IMR-90 (cell line): ENCODE measurements at regions not wholly inside any gene's neighbourhood (a gene's known extent, or its start where the extent isn't known, plus 50 kb on each side); places are given as distances from the start of the nearest gene placed in this dataset.

Experiments used
- ATAC-seq: fragments of 200-7000 bp; cut with Tn5 transposase; 2 replicates; pipeline ENCODE4 v1.9.1; 2020; ENCODE audit warnings: low read depth, mild to moderate bottlenecking, moderate library complexity
- BruUV-seq: library from RNA; stranded (reverse); fragments of 400-500 nt; replicated peaks from 2 replicates; lab custom pipeline; 2021; lab: Mats Ljungman, UMichigan
- CTCF ChIA-PET: fragments of 300-600 bp; formaldehyde crosslinking; extraction: SDS; loops from one replicate; lab custom pipeline; 2021; ENCODE audit warnings: antibody characterized with exemption; lab: Yijun Ruan, JAX
- POLR2A ChIA-PET: fragments of 300-600 bp; sonication (Branson Sonifier 250); formaldehyde crosslinking; loops from one replicate; lab custom pipeline; 2022; ENCODE audit warnings: antibody characterized with exemption; ENCODE audit not compliant: unreplicated experiment; lab: Charles Lee
- DNase-seq: peaks from one replicate; pipeline ENCODE4 v3.0.0; 2013
- H2AFZ ChIP-seq: replicated peaks from 2 replicates; pipeline ENCODE3; 2013; ENCODE audit warnings: low read length, mild to moderate bottlenecking; ENCODE audit not compliant: poor library complexity
- H2AK5ac ChIP-seq: 2 replicates; pipeline ENCODE4 v1.6.1; 2013; ENCODE audit warnings: low read depth, low read length, inconsistent platforms
- H2AK9ac ChIP-seq: replicated peaks from 2 replicates; pipeline ENCODE3; 2013; ENCODE audit warnings: mild to moderate bottlenecking, low read depth, low read length, moderate library complexity; ENCODE audit not compliant: poor library complexity
- H2BK120ac ChIP-seq: 2 replicates; pipeline ENCODE4 v1.6.1; 2013; ENCODE audit warnings: low read depth, low read length, inconsistent platforms
- H2BK15ac ChIP-seq: 3 replicates; pipeline ENCODE4 v1.6.1; 2013; ENCODE audit warnings: low read depth, low read length, inconsistent platforms
- H2BK20ac ChIP-seq: 2 replicates; pipeline ENCODE4 v1.6.1; 2013; ENCODE audit warnings: low read depth, mild to moderate bottlenecking, inconsistent platforms, low read length, moderate library complexity
- H2BK5ac ChIP-seq: 2 replicates; pipeline ENCODE4 v1.6.1; 2013; ENCODE audit warnings: mild to moderate bottlenecking, low read depth, low read length, inconsistent platforms; ENCODE audit not compliant: poor library complexity, severe bottlenecking
- H3K14ac ChIP-seq: replicated peaks from 2 replicates; pipeline ENCODE4 v1.6.1; 2013; ENCODE audit warnings: low read depth, low read length, inconsistent platforms
- H3K18ac ChIP-seq: 2 replicates; pipeline ENCODE4 v1.6.1; 2013; ENCODE audit warnings: low read depth, low read length, control low read depth
- H3K23ac ChIP-seq: 2 replicates; pipeline ENCODE4 v1.6.1; 2013; ENCODE audit warnings: low read depth, low read length, inconsistent platforms
- H3K27ac ChIP-seq: 2 replicates; pipeline ENCODE4 v1.5.1; 2013; ENCODE audit warnings: mild to moderate bottlenecking, control low read depth, low read length; ENCODE audit not compliant: insufficient read depth
- H3K27me3 ChIP-seq: 2 replicates; pipeline ENCODE4 v1.6.1; 2013; ENCODE audit warnings: low read length; ENCODE audit not compliant: control insufficient read depth, insufficient read depth
- H3K36me3 ChIP-seq: 2 replicates; pipeline ENCODE4 v1.6.1; 2013; ENCODE audit warnings: low read length, mixed read lengths; ENCODE audit not compliant: control insufficient read depth, insufficient read depth
- H3K4ac ChIP-seq: 2 replicates; pipeline ENCODE4 v1.6.1; 2013; ENCODE audit warnings: low read depth, low read length, inconsistent platforms
- H3K4me1 ChIP-seq: 2 replicates; pipeline ENCODE4 v1.6.1; 2013; ENCODE audit warnings: low read length, mixed read lengths; ENCODE audit not compliant: control insufficient read depth, insufficient read depth
- H3K4me2 ChIP-seq: 2 replicates; pipeline ENCODE4 v1.6.1; 2013; ENCODE audit warnings: low read depth, mild to moderate bottlenecking, control low read depth, low read length, moderate library complexity
- H3K4me3 ChIP-seq: 2 replicates; pipeline ENCODE4 v1.5.1; 2013; ENCODE audit warnings: low read depth, mild to moderate bottlenecking, control low read depth, low read length, moderate library complexity; ENCODE audit not compliant: insufficient read depth
- H3K56ac ChIP-seq: 2 replicates; pipeline ENCODE4 v1.6.1; 2013; ENCODE audit warnings: low read length, inconsistent platforms; ENCODE audit not compliant: insufficient read depth; ENCODE audit errors: extremely low read depth
- H3K79me1 ChIP-seq, 2 experiments: 2 replicates each; pipeline ENCODE4 v1.6.1; 2013; ENCODE audit warnings: low read length in 2 of 2, inconsistent platforms in 1 of 2, low read depth in 1 of 2
- H3K9ac ChIP-seq: 2 replicates; pipeline ENCODE4 v1.6.1; 2013; ENCODE audit warnings: low read depth, low read length, control low read depth
- H3K9me1 ChIP-seq: 2 replicates; pipeline ENCODE4 v1.6.1; 2013; ENCODE audit warnings: low read length, inconsistent platforms; ENCODE audit not compliant: insufficient read depth
- H3K9me3 ChIP-seq: 2 replicates; pipeline ENCODE4 v1.6.1; 2013; ENCODE audit warnings: low read length; ENCODE audit not compliant: control insufficient read depth, insufficient read depth
- H4K20me1 ChIP-seq: 2 replicates; pipeline ENCODE4 v1.6.1; 2013; ENCODE audit warnings: low read length, inconsistent platforms; ENCODE audit not compliant: insufficient read depth
- H4K5ac ChIP-seq: 2 replicates; pipeline ENCODE4 v1.6.1; 2013; ENCODE audit warnings: mild to moderate bottlenecking, low read depth, low read length, control low read depth
- H4K8ac ChIP-seq, 2 experiments: 2 replicates each; pipeline ENCODE4 v1.6.1; 2013; ENCODE audit warnings: low read depth in 2 of 2, low read length in 2 of 2, control low read depth in 1 of 2, inconsistent platforms in 1 of 2
- H4K91ac ChIP-seq: 2 replicates; pipeline ENCODE4 v1.6.1; 2013; ENCODE audit warnings: low read depth, low read length, inconsistent platforms; ENCODE audit not compliant: insufficient read depth
- BHLHE40 ChIP-seq: fragments of 150-350 bp; IDR thresholded peaks from 2 replicates; pipeline ENCODE4 v1.6.1; 2016; ENCODE audit warnings: mild to moderate bottlenecking, low read depth, low read length
- MAFK ChIP-seq: IDR thresholded peaks from 2 replicates; pipeline ENCODE4 v1.6.1; 2012; ENCODE audit warnings: low read depth, low read length, improper control_type of control experiment
- NFE2L2 ChIP-seq: fragments of 150-350 bp; IDR thresholded peaks from 2 replicates; pipeline ENCODE4 v1.6.1; 2016; ENCODE audit warnings: low read depth, mild to moderate bottlenecking, low read length
- RCOR1 ChIP-seq: IDR thresholded peaks from 2 replicates; pipeline ENCODE4 v1.6.1; 2012; ENCODE audit warnings: mild to moderate bottlenecking, low read length, improper control_type of control experiment; ENCODE audit not compliant: insufficient replicate concordance
- WGBS, 2 experiments: methylation state at CpG; one replicate each; pipeline versions ENCODE4 v1.1.5 to v1.1.7; 2013; ENCODE audit warnings: missing lambda C conversion rate in 2 of 2; ENCODE audit not compliant: insufficient read length in 1 of 2; ENCODE audit errors: extremely low coverage in 2 of 2; 5-methylcytosine and 5-hydroxymethylcytosine counted together
- dilution Hi-C: fragments of 300-500 bp; cut with HindIII; formaldehyde crosslinking; loops from one replicate; pipeline ENCODE4 v1.14.3; 2018; ENCODE audit warnings: low sequenced_read_pairs; ENCODE audit not compliant: unreplicated experiment
- in situ Hi-C: fragments of 300-500 bp; cut with MboI; formaldehyde crosslinking; loops from 3 replicates; pipeline ENCODE4 v1.14.3; 2019; ENCODE audit warnings: low sequenced_read_pairs, inconsistent platforms, mixed read lengths
- intact Hi-C: fragments of 100-400 bp; cut with micrococcal nuclease; formaldehyde crosslinking; loops from 2 replicates; pipeline ENCODE4 v1.10.0; 2022
- TF ChIP-seq, protein P1 (sequence below): fragments of 150-350 bp; IDR thresholded peaks from 2 replicates; pipeline ENCODE4 v1.6.1; 2017; ENCODE audit warnings: mild to moderate bottlenecking, antibody characterized with exemption, low read length, low read depth

- in situ Hi-C loops (no loop called here), intact Hi-C loops (no loop called here), dilution Hi-C loops (no loop called here)
- H3K36me3 ChIP-seq, result no peaks in the 10 kb centered on the region
- H3K18ac ChIP-seq, result no peak overlapping the region; the same call in 1 of the 2 replicates
- H4K20me1 ChIP-seq, result no peaks in the 10 kb centered on the region
- BruUV-seq, result no TSS peak
- ChIA-PET POLR2A (no interaction called here), CTCF (interaction anchor here (0.6 kb wide), 1 partner anchor 71 kb away, joined by 3 read pairs; no protein-coding TSS in a partner anchor)
- no peak overlapping the region for H3K23ac ChIP-seq
- no peak overlapping the region for H2AFZ ChIP-seq
- H3K14ac ChIP-seq, result no peak overlapping the region
- DNase-seq, result no peak
- H4K5ac ChIP-seq, result no peak overlapping the region
- H2BK5ac ChIP-seq, result no peak overlapping the region
- H2BK120ac ChIP-seq, result peak overlapping the region; percentile 54; the same call in 1 of the 2 replicates
- peak overlapping the region; percentile 10; the same call in 1 of the 2 replicates for H3K4ac ChIP-seq
- no peak overlapping the region; a peak in 1 of 4 replicates for H4K8ac ChIP-seq
- H3K4me2 ChIP-seq, result no peak overlapping the region
- peak overlapping the region; percentile 82; the same call in 1 of the 2 replicates for H2AK5ac ChIP-seq
- no peak overlapping the region for H2AK9ac ChIP-seq
- no peaks in the 10 kb centered on the region for H3K9me3 ChIP-seq
- H3K27me3 ChIP-seq, result no peaks in the 10 kb centered on the region
- no peak overlapping the region for H3K9ac ChIP-seq
- no peaks in the 10 kb centered on the region for H3K79me1 ChIP-seq
- H3K9me1 ChIP-seq, result no peaks in the 10 kb centered on the region
- TF ChIP-seq NFE2L2, result no peak
- TF ChIP-seq, protein P1, sequence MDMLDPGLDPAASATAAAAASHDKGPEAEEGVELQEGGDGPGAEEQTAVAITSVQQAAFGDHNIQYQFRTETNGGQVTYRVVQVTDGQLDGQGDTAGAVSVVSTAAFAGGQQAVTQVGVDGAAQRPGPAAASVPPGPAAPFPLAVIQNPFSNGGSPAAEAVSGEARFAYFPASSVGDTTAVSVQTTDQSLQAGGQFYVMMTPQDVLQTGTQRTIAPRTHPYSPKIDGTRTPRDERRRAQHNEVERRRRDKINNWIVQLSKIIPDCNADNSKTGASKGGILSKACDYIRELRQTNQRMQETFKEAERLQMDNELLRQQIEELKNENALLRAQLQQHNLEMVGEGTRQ, result no peak
- no peak for TF ChIP-seq RCOR1
- no peak for TF ChIP-seq BHLHE40
- no peak for TF ChIP-seq MAFK
- no peak overlapping the region for H3K56ac ChIP-seq
- H2BK20ac ChIP-seq, result peak overlapping the region; percentile 43; the same call in 1 of the 2 replicates
- H3K4me3 ChIP-seq, result no peak overlapping the region
- 0 out of 3 replicates have a peak overlapping the region, but pooled peaks have one; percentile 51 for H2BK15ac ChIP-seq
- no peak overlapping the region for H3K27ac ChIP-seq
- no peak for ATAC-seq
- H3K4me1 ChIP-seq, result peaks cover 8% of the 10 kb centered on the region
- no CpG with 5 or more reads among the region's 8 CpGs for WGBS, 2 experiments
- H4K91ac ChIP-seq, result no peak overlapping the region
These were observed 195.1 kb downstream of the EDN1 start for GRCh38 chr6:12485226-12485764.
